ENCODE measurements at regions not wholly inside any gene's neighbourhood (a gene's known extent, or its start where the extent isn't known, plus 50 kb on each side); places are given as distances from the start of the nearest gene placed in this dataset.

- TF ChIP-seq ZFX (IDR thresholded peaks at IDR 0.05) (no peak), CTCF (conservative IDR thresholded peaks at IDR 0.05) (no peak)
- no peak overlapping the region for H3K27ac ChIP-seq
These were observed 200.0 kb downstream of the MANEA start for GRCh38 chr6:95777338-95777737.

- H3K27ac ChIP-seq = no peak overlapping the region
- TF ChIP-seq CTCF (conservative IDR thresholded peaks at IDR 0.05) (no peak), ZFX (IDR thresholded peaks at IDR 0.05) (no peak)
These were observed 202.7 kb downstream of the MANEA start for GRCh38 chr6:95780037-95780436.

- TF ChIP-seq CTCF (conservative IDR thresholded peaks at IDR 0.05) = no peak
- H3K27ac ChIP-seq = no peak overlapping the region
These were observed 206.7 kb downstream of the MANEA start for GRCh38 chr6:95784019-95784418.

- no peak overlapping the region for H3K27ac ChIP-seq
- TF ChIP-seq ZFX (IDR thresholded peaks at IDR 0.05) = no peak
These were observed 207.5 kb downstream of the MANEA start for GRCh38 chr6:95784869-95785268.

- H3K27ac ChIP-seq = no peak overlapping the region
- no peak for TF ChIP-seq ZFX (IDR thresholded peaks at IDR 0.05)
- no peak for TF ChIP-seq CTCF (conservative IDR thresholded peaks at IDR 0.05)
These were observed 208.4 kb downstream of the MANEA start for GRCh38 chr6:95785785-95786184.

GRCh38 chr6:95786802-95787201, 209.5 kb downstream of the MANEA start:
- no peak overlapping the region for H3K27ac ChIP-seq
- no peak for TF ChIP-seq ZFX (IDR thresholded peaks at IDR 0.05)
- TF ChIP-seq CTCF (conservative IDR thresholded peaks at IDR 0.05) = no peak

DNA sequence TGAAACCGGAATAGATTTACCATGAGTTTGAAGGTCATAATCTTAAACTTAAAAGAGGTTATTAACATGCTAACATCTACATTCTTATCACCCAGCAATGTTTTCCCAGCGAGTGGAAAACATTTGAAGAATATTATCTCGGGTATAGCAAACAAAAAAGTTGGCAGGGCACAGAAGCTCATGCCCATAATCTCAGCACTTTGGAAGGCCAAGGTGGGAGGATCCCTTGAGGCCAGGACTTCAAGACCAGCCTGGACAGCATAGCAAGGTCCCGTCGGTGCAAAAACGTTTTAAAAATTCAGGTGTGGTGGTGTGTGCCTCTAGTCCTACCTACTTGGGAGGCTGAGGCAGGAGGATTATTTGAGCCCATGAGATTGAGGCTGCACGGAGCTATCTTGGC, 213.5 kb downstream of the MANEA start:
- no peak for TF ChIP-seq CTCF (conservative IDR thresholded peaks at IDR 0.05)
- TF ChIP-seq ZFX (IDR thresholded peaks at IDR 0.05) = no peak
- no peak overlapping the region for H3K27ac ChIP-seq

DNA sequence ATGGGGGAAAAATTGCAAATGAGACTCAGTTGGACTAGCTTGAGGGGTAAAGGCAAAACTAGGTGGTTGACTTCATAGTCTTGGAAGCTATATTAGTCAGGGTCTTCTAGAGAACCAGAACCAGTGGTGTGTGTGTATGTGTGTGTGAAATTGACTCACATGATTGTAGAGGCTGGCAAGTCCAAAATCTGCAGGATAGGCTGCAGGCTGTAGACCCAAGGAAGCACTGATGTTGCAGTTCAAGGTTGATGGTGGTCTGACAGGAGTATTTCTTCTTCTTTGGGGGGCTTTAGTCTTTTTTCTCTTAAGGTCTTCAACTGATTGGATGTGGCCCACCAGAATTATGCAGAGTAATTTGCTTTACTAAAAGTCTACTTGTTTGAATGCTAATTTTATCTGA, 217.4 kb downstream of the MANEA start:
- no peak overlapping the region for H3K27ac ChIP-seq
- no peak for TF ChIP-seq CTCF (conservative IDR thresholded peaks at IDR 0.05)
- TF ChIP-seq ZFX (IDR thresholded peaks at IDR 0.05) = no peak

Data from C4-2B (cell line).